ENCODE measurements at regions not wholly inside any gene's neighbourhood (a gene's known extent, or its start where the extent isn't known, plus 50 kb on each side); places are given as distances from the start of the nearest gene placed in this dataset.

GRCh38 chr15:39529457-39529856, 51.4 kb upstream of the THBS1 start:
- H3K27me3 Mint-ChIP-seq (ENCODE audit: low read depth), result peaks cover 8% of the 10 kb centered on the region
- H3K27ac Mint-ChIP-seq, result no peak overlapping the region
- no peaks in the 10 kb centered on the region for H3K4me1 Mint-ChIP-seq (ENCODE audit: low read depth)
- H3K9me3 Mint-ChIP-seq, result no peaks in the 10 kb centered on the region
- H3K4me3 Mint-ChIP-seq, result no peak overlapping the region
- H3K36me3 Mint-ChIP-seq (ENCODE audit: low read depth), result no peaks in the 10 kb centered on the region

- H3K9me3 Mint-ChIP-seq, result no peaks in the 10 kb centered on the region
- H3K36me3 Mint-ChIP-seq (ENCODE audit: low read depth), result no peaks in the 10 kb centered on the region
- no peak overlapping the region for H3K27ac Mint-ChIP-seq
- H3K27me3 Mint-ChIP-seq (ENCODE audit: low read depth), result peaks cover 8% of the 10 kb centered on the region
- H3K4me1 Mint-ChIP-seq (ENCODE audit: low read depth), result no peaks in the 10 kb centered on the region
- H3K4me3 Mint-ChIP-seq, result no peak overlapping the region
Measured at GRCh38 chr15:39530480-39531342, 50.2 kb upstream of the THBS1 start.

All from T-helper 1 cell treated with Interleukin-12 subunit alpha and Interleukin-12 subunit beta and Interleukin-4 antibody, amounts not matched to agents 30 μg/mL and 1 μg/mL, for 36 hours (primary cell).